ENCODE measurements at regions not wholly inside any gene's neighbourhood (a gene's known extent, or its start where the extent isn't known, plus 50 kb on each side); places are given as distances from the start of the nearest gene placed in this dataset.

GRCh38 chr1:244953901-244954300, 89.6 kb upstream of the HNRNPU start:
- TF ChIP-seq, protein P1, sequence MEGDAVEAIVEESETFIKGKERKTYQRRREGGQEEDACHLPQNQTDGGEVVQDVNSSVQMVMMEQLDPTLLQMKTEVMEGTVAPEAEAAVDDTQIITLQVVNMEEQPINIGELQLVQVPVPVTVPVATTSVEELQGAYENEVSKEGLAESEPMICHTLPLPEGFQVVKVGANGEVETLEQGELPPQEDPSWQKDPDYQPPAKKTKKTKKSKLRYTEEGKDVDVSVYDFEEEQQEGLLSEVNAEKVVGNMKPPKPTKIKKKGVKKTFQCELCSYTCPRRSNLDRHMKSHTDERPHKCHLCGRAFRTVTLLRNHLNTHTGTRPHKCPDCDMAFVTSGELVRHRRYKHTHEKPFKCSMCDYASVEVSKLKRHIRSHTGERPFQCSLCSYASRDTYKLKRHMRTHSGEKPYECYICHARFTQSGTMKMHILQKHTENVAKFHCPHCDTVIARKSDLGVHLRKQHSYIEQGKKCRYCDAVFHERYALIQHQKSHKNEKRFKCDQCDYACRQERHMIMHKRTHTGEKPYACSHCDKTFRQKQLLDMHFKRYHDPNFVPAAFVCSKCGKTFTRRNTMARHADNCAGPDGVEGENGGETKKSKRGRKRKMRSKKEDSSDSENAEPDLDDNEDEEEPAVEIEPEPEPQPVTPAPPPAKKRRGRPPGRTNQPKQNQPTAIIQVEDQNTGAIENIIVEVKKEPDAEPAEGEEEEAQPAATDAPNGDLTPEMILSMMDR (IDR thresholded peaks at IDR 0.05; ENCODE audit: poor library complexity) = no peak
- no peak for TF ChIP-seq EZH2phosphoT487 (IDR thresholded peaks at IDR 0.05; ENCODE audit: low read depth, severe bottlenecking, unreplicated experiment)
- no peak for TF ChIP-seq EZH2 (IDR thresholded peaks at IDR 0.05; ENCODE audit: borderline replicate concordance)

All from hepatocyte (in vitro differentiated cells).